GM23248 (cell line): ENCODE measurements at regions not wholly inside any gene's neighbourhood (a gene's known extent, or its start where the extent isn't known, plus 50 kb on each side); places are given as distances from the start of the nearest gene placed in this dataset.

Experiments
- DNase-seq: peaks from one replicate; pipeline ENCODE4 v3.0.0-alpha.2; 2015
- H2AFZ ChIP-seq: fragments of 200-600 bp; sonication (generic); 2 replicates; pipeline ENCODE4 v1.6.1; 2016; ENCODE audit warnings: antibody characterized with exemption
- H3F3A ChIP-seq: fragments of 200-600 bp; sonication (generic); 2 replicates; pipeline ENCODE4 v1.6.1; 2016; ENCODE audit warnings: mild to moderate bottlenecking, antibody characterized with exemption, mixed run types; ENCODE audit not compliant: insufficient read depth
- H3K27ac ChIP-seq: fragments of 200-600 bp; sonication (generic); 2 replicates; pipeline ENCODE4 v1.5.1; 2016; ENCODE audit warnings: mild to moderate bottlenecking
- H3K27me3 ChIP-seq: fragments of 200-600 bp; sonication (generic); replicated peaks from 2 replicates; pipeline ENCODE4 v1.6.1; 2016; ENCODE audit warnings: mild to moderate bottlenecking; ENCODE audit not compliant: insufficient read depth
- H3K36me3 ChIP-seq: fragments of 200-600 bp; sonication (generic); 2 replicates; pipeline ENCODE4 v1.6.1; 2016; ENCODE audit warnings: low read depth, mild to moderate bottlenecking
- H3K4me1 ChIP-seq: fragments of 200-600 bp; sonication (generic); 2 replicates; pipeline ENCODE4 v1.6.1; 2016; ENCODE audit warnings: mild to moderate bottlenecking; ENCODE audit not compliant: insufficient read depth
- H3K4me2 ChIP-seq: fragments of 200-600 bp; sonication (generic); one replicate; pipeline ENCODE4 v1.6.1; 2016; ENCODE audit warnings: mild to moderate bottlenecking; ENCODE audit not compliant: unreplicated experiment
- H3K4me3 ChIP-seq: fragments of 200-600 bp; sonication (generic); 2 replicates; pipeline ENCODE4 v1.5.1; 2016; ENCODE audit warnings: mild to moderate bottlenecking
- H3K79me2 ChIP-seq: fragments of 200-600 bp; sonication (generic); 2 replicates; pipeline ENCODE4 v1.6.1; 2016; ENCODE audit warnings: mild to moderate bottlenecking; ENCODE audit not compliant: insufficient read depth
- H3K9ac ChIP-seq: fragments of 200-600 bp; sonication (generic); 2 replicates; pipeline ENCODE4 v1.6.1; 2016; ENCODE audit warnings: mild to moderate bottlenecking
- H3K9me2 ChIP-seq: fragments of 200-600 bp; sonication (generic); 2 replicates; pipeline ENCODE4 v1.6.1; 2016; ENCODE audit warnings: mixed run types, mild to moderate bottlenecking, moderate library complexity; ENCODE audit not compliant: insufficient read depth
- H3K9me3 ChIP-seq: fragments of 200-600 bp; sonication (generic); one replicate; pipeline ENCODE4 v1.6.1; 2017; ENCODE audit warnings: low read depth
- H4K20me1 ChIP-seq: fragments of 200-600 bp; sonication (generic); 2 replicates; pipeline ENCODE4 v1.6.0; 2016; ENCODE audit not compliant: insufficient read depth
- EZH2 ChIP-seq: fragments of 200-600 bp; sonication (generic); IDR thresholded peaks from 2 replicates; pipeline ENCODE4 v1.6.1; 2018; ENCODE audit warnings: antibody characterized with exemption, mild to moderate bottlenecking; ENCODE audit not compliant: insufficient read depth, poor library complexity, severe bottlenecking
- EZH2phosphoT487 ChIP-seq: fragments of 200-600 bp; sonication (generic); IDR thresholded peaks from 2 replicates; pipeline ENCODE4 v1.6.1; 2018; ENCODE audit warnings: antibody characterized with exemption, moderate library complexity, mild to moderate bottlenecking, low read depth; ENCODE audit not compliant: insufficient read depth
- WGBS, 2 experiments: methylation state at CpG; one replicate each; pipeline ENCODE4 v1.1.6; 2015 to 2017; ENCODE audit warnings: low lambda C conversion rate in 2 of 2, low coverage in 1 of 2; ENCODE audit errors: missing lambda C conversion rate in 2 of 2; 5-methylcytosine and 5-hydroxymethylcytosine counted together
- in situ Hi-C: fragments of 300-500 bp; cut with MboI; formaldehyde crosslinking; loops from 2 replicates; pipeline ENCODE4 v1.15.0; 2020

GRCh38 chr20:58592076-58592695, 58.9 kb upstream of the STX16 start:
- Histone ChIP-seq H3K27me3 (no peaks in the 10 kb centered on the region), H3K9me3 (no peaks in the 10 kb centered on the region), H3K9me2 (no peaks in the 10 kb centered on the region), H3K36me3 (no peaks in the 10 kb centered on the region), H3K9ac (no peak overlapping the region), H3K4me3 (no peak overlapping the region), H3K27ac (no peak overlapping the region), H4K20me1 (no peaks in the 10 kb centered on the region), H3F3A (no peaks in the 10 kb centered on the region), H2AFZ (no peak overlapping the region), H3K4me1 (peaks cover 6% of the 10 kb centered on the region; the same call in 1 of the 2 replicates), H3K79me2 (no peaks in the 10 kb centered on the region), H3K4me2 (no peak overlapping the region)
- no peak for DNase-seq
- TF ChIP-seq EZH2phosphoT487 (no peak), EZH2 (no peak)
- 68 to 72% methylated on average over 13 of the region's 13 CpGs for WGBS, 2 experiments
- in situ Hi-C loops, result no loop called here

GRCh38 chr20:58590679-58591473, 60.2 kb upstream of the STX16 start:
- Histone ChIP-seq H3K4me2 (no peak overlapping the region), H3K36me3 (no peaks in the 10 kb centered on the region), H3K79me2 (no peaks in the 10 kb centered on the region), H4K20me1 (no peaks in the 10 kb centered on the region), H3K9ac (no peak overlapping the region), H3K4me1 (no peaks in the 10 kb centered on the region), H3K4me3 (no peak overlapping the region), H3K27ac (no peak overlapping the region), H3K9me3 (no peaks in the 10 kb centered on the region), H3K9me2 (no peaks in the 10 kb centered on the region), H3F3A (no peaks in the 10 kb centered on the region), H3K27me3 (no peaks in the 10 kb centered on the region), H2AFZ (no peak overlapping the region)
- no peak for TF ChIP-seq EZH2
- TF ChIP-seq EZH2phosphoT487, result no peak
- no peak for DNase-seq
- in situ Hi-C loops, result no loop called here
- WGBS, 2 experiments, result 58 to 62% methylated on average over 12 of the region's 12 CpGs

- Histone ChIP-seq H3K9me2 (no peaks in the 10 kb centered on the region), H3F3A (no peaks in the 10 kb centered on the region), H2AFZ (no peak overlapping the region), H3K27ac (no peak overlapping the region), H3K27me3 (no peaks in the 10 kb centered on the region), H3K36me3 (no peaks in the 10 kb centered on the region), H3K9me3 (no peaks in the 10 kb centered on the region), H3K9ac (no peak overlapping the region), H4K20me1 (no peaks in the 10 kb centered on the region), H3K4me1 (no peaks in the 10 kb centered on the region), H3K4me2 (no peak overlapping the region), H3K4me3 (no peak overlapping the region), H3K79me2 (no peaks in the 10 kb centered on the region)
- TF ChIP-seq EZH2, result no peak
- no peak for TF ChIP-seq EZH2phosphoT487
- 56 to 60% methylated on average over 8 to 9 of the region's 9 CpGs for WGBS, 2 experiments
- no peak for DNase-seq
- in situ Hi-C loops, result no loop called here
Observed at GRCh38 chr20:58587467-58587866, 63.6 kb upstream of the STX16 start.

- TF ChIP-seq EZH2phosphoT487 (no peak), EZH2 (no peak)
- Histone ChIP-seq H3K9me3 (no peaks in the 10 kb centered on the region), H3K36me3 (no peaks in the 10 kb centered on the region), H2AFZ (no peak overlapping the region), H3K9ac (no peak overlapping the region), H3K4me1 (no peaks in the 10 kb centered on the region), H3K27me3 (no peaks in the 10 kb centered on the region), H3K4me2 (no peak overlapping the region), H3F3A (no peaks in the 10 kb centered on the region), H3K9me2 (no peaks in the 10 kb centered on the region), H4K20me1 (no peaks in the 10 kb centered on the region), H3K27ac (no peak overlapping the region), H3K79me2 (no peaks in the 10 kb centered on the region), H3K4me3 (no peak overlapping the region)
- 71 to 76% methylated on average over 6 of the region's 6 CpGs for WGBS, 2 experiments
- in situ Hi-C loops, result no loop called here
- DNase-seq, result no peak
Observed at GRCh38 chr20:58586565-58587093, 64.5 kb upstream of the STX16 start.
